ENCODE measurements at regions not wholly inside any gene's neighbourhood (a gene's known extent, or its start where the extent isn't known, plus 50 kb on each side); places are given as distances from the start of the nearest gene placed in this dataset.

- ChIA-PET CTCF (interaction anchor here (0.5 to 0.6 kb wide), 2 partner anchors 306 to 632 kb away, joined by 3 to 8 read pairs; no protein-coding TSS in a partner anchor), POLR2A (ENCODE audit: low non-redundant PET) (no interaction called here)
- TF ChIP-seq CTCF (conservative IDR thresholded peaks at IDR 0.05; ENCODE audit: low read depth) = no peak
- no peak for DNase-seq (ENCODE audit: low spot score)
- no peak overlapping the region for H3K27ac ChIP-seq
Observed at GRCh38 chr6:100235631-100236030, 229.1 kb downstream of the SIM1 start.

- POLR2A ChIA-PET (ENCODE audit: low non-redundant PET) = no interaction called here
- no peak overlapping the region for H3K27ac ChIP-seq
- no peak for TF ChIP-seq CTCF (conservative IDR thresholded peaks at IDR 0.05; ENCODE audit: low read depth)
- DNase-seq (ENCODE audit: low spot score) = no peak
- CTCF ChIA-PET = no interaction called here
Observed at GRCh38 chr6:100234625-100235024, 230.1 kb downstream of the SIM1 start.

GRCh38 chr6:100232781-100233573 lies 231.7 kb downstream of the SIM1 start:
- no peak for TF ChIP-seq CTCF (conservative IDR thresholded peaks at IDR 0.05; ENCODE audit: low read depth)
- no peak for DNase-seq (ENCODE audit: low spot score)
- no peak overlapping the region for H3K27ac ChIP-seq
- POLR2A ChIA-PET (ENCODE audit: low non-redundant PET) = no interaction called here
- CTCF ChIA-PET = no interaction called here

- DNase-seq (ENCODE audit: low spot score) = peak; percentile 51
- TF ChIP-seq CTCF (conservative IDR thresholded peaks at IDR 0.05; ENCODE audit: low read depth) = no peak
- no peak overlapping the region for H3K27ac ChIP-seq
- ChIA-PET POLR2A (ENCODE audit: low non-redundant PET) (no interaction called here), CTCF (interaction anchor here (0.6 to 0.8 kb wide), 2 partner anchors 21 to 124 kb away, joined by 3 read pairs; no protein-coding TSS in a partner anchor)
Observed at GRCh38 chr6:100230953-100231316, 233.8 kb downstream of the SIM1 start.

GRCh38 chr6:100230115-100230952 lies 234.4 kb downstream of the SIM1 start:
- no peak for TF ChIP-seq CTCF (conservative IDR thresholded peaks at IDR 0.05; ENCODE audit: low read depth)
- POLR2A ChIA-PET (ENCODE audit: low non-redundant PET) = no interaction called here
- no peak for DNase-seq (ENCODE audit: low spot score)
- CTCF ChIA-PET = interaction anchor here (0.6 to 0.8 kb wide), 3 partner anchors 20 to 123 kb away, joined by 3 read pairs; no protein-coding TSS in a partner anchor
- no peak overlapping the region for H3K27ac ChIP-seq

GRCh38 chr6:100229512-100229911 lies 235.2 kb downstream of the SIM1 start:
- H3K27ac ChIP-seq = no peak overlapping the region
- no peak for DNase-seq (ENCODE audit: low spot score)
- no peak for TF ChIP-seq CTCF (conservative IDR thresholded peaks at IDR 0.05; ENCODE audit: low read depth)
- ChIA-PET CTCF (interaction anchor here (0.7 to 0.9 kb wide), 4 partner anchors 116 to 231 kb away, joined by 3 read pairs; no protein-coding TSS in a partner anchor), POLR2A (ENCODE audit: low non-redundant PET) (no interaction called here)
